ENCODE measurements at regions not wholly inside any gene's neighbourhood (a gene's known extent, or its start where the extent isn't known, plus 50 kb on each side); places are given as distances from the start of the nearest gene placed in this dataset.
A peak's percentile ranks its signal among the peaks of the same experiment; 100 is the strongest.

DNA sequence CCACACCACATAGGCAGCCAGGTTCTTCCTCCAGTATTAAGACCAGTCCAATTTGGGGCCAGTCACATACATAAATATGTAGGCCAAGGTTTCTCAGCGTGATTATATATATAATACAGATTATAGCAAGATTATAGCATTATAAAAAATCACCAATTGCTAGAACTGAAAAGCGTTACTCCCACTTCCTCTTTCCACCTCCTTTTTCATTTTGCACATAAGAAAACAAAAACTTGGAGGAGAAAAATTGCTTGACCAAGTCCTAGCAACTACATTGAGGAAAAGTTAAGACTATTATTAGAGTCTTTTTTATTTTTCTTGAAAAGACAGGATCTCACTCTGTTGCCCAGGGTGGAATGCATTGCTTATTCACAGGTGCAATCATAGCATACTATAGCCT is 262.7 kb upstream of the KCNN2 start:
- intact Hi-C loops (cut with DNase I), result no loop called here
- TF ChIP-seq, protein P1, sequence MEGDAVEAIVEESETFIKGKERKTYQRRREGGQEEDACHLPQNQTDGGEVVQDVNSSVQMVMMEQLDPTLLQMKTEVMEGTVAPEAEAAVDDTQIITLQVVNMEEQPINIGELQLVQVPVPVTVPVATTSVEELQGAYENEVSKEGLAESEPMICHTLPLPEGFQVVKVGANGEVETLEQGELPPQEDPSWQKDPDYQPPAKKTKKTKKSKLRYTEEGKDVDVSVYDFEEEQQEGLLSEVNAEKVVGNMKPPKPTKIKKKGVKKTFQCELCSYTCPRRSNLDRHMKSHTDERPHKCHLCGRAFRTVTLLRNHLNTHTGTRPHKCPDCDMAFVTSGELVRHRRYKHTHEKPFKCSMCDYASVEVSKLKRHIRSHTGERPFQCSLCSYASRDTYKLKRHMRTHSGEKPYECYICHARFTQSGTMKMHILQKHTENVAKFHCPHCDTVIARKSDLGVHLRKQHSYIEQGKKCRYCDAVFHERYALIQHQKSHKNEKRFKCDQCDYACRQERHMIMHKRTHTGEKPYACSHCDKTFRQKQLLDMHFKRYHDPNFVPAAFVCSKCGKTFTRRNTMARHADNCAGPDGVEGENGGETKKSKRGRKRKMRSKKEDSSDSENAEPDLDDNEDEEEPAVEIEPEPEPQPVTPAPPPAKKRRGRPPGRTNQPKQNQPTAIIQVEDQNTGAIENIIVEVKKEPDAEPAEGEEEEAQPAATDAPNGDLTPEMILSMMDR (IDR thresholded peaks at IDR 0.05), result no peak
- WGBS, 2 donors, result 63 to 70% methylated on average over 2 of the region's 2 CpGs
- no peaks in the 10 kb centered on the region for H3K9me3 ChIP-seq
- ATAC-seq, result no peak
- H3K27ac ChIP-seq, result no peak overlapping the region
- no peak for DNase-seq
- H3K4me1 ChIP-seq, result no peaks in the 10 kb centered on the region
- no peaks in the 10 kb centered on the region for H3K36me3 ChIP-seq
- FAIRE-seq, result no peak
- no peak overlapping the region for H3K4me3 ChIP-seq
- no peaks in the 10 kb centered on the region for H3K27me3 ChIP-seq

DNA sequence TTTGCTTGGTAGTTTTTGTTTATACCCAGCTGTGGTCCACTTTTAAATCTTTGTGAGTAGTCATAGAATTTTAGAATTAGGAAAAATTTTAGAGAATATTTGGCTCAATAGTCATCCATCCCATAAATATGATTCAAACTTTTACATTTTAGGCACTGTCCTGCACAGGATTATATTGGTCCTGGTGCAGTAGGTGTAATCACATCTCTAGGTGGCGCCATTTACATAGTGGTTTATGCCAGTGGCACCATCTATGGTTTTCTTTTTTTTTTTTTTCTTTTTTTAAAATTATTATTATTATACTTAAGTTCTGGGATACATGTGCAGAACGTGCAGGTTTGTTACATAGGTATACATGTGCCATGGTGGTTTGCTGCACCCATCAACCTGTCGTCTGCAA is 260.7 kb upstream of the KCNN2 start:
- Histone ChIP-seq H3K27ac (no peak overlapping the region), H3K4me1 (no peaks in the 10 kb centered on the region), H3K4me3 (no peak overlapping the region), H3K9me3 (no peaks in the 10 kb centered on the region), H3K36me3 (no peaks in the 10 kb centered on the region), H3K27me3 (no peaks in the 10 kb centered on the region)
- ATAC-seq, result peak in 3 of 4 donors; percentile 84 to 91 (median 86)
- intact Hi-C loops (cut with DNase I), result no loop called here
- FAIRE-seq, result peak; percentile 32
- 34 to 46% methylated on average over 3 of the region's 3 CpGs for WGBS, 2 donors
- peak in 3 of 6 donors; percentile 29 to 46 (median 46) for DNase-seq
- TF ChIP-seq, protein P1 (IDR thresholded peaks at IDR 0.05), result peak in 3 of 4 donors; percentile 29 to 48 (median 43)

DNA sequence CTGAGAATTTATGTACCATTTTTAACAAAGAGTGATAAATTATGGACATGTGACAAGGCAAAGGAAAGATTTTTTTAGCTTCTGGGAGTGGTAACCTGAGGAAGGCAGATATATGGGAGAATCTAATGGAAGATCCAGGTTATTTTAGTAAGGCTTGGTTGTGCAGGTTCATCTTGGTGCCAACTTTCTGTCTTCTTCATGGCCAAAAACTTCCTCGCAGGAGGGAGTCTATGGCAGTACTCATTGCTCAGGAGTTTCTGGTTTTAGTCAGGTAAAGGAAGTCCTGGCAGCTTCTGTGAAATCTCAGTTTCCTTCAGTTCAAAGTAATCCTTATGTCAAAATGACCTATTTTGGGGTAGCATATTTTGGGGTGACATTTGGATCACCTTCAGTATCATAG is 248.3 kb upstream of the KCNN2 start:
- DNase-seq, result no peak
- H3K36me3 ChIP-seq, result no peaks in the 10 kb centered on the region
- H3K9me3 ChIP-seq, result no peaks in the 10 kb centered on the region
- no peaks in the 10 kb centered on the region for H3K27me3 ChIP-seq
- no peak for FAIRE-seq
- H3K4me3 ChIP-seq, result no peak overlapping the region
- no peak overlapping the region for H3K27ac ChIP-seq
- WGBS, 2 donors, result 36 to 49% methylated on average over 1 of the region's 1 CpG
- no peak for ATAC-seq
- no peaks in the 10 kb centered on the region for H3K4me1 ChIP-seq
- intact Hi-C loops (cut with DNase I), result no loop called here
- TF ChIP-seq, protein P1 (IDR thresholded peaks at IDR 0.05), result no peak

DNA sequence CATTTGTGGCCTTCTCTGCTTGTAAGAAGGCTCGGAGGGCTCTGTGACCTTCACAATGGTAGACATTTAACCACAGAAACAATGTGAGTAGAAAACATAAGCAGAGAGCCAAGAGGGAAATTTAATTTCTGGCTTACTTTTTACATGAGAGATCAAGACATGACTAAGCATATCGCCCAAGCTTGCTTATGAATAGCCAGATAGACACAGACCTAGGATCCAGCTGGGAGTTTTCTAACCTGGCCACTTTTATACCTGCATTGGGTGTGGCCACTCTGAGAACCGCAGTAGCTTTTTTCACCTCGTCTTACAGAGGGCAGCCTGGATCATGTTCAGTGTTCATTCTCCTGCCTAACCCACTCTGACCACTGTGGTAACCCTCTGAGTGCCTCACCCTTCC is 244.9 kb upstream of the KCNN2 start:
- WGBS, 2 donors, result 59 to 63% methylated on average over 4 of the region's 4 CpGs
- no peaks in the 10 kb centered on the region for H3K4me1 ChIP-seq
- TF ChIP-seq, protein P1 (IDR thresholded peaks at IDR 0.05), result no peak
- no peak for FAIRE-seq
- DNase-seq, result no peak
- no peaks in the 10 kb centered on the region for H3K36me3 ChIP-seq
- ATAC-seq, result peak in 3 of 4 donors; percentile 51 to 81 (median 71)
- H3K4me3 ChIP-seq, result no peak overlapping the region
- H3K27me3 ChIP-seq, result no peaks in the 10 kb centered on the region
- no peak overlapping the region for H3K27ac ChIP-seq
- intact Hi-C loops (cut with DNase I), result no loop called here
- no peaks in the 10 kb centered on the region for H3K9me3 ChIP-seq

DNA sequence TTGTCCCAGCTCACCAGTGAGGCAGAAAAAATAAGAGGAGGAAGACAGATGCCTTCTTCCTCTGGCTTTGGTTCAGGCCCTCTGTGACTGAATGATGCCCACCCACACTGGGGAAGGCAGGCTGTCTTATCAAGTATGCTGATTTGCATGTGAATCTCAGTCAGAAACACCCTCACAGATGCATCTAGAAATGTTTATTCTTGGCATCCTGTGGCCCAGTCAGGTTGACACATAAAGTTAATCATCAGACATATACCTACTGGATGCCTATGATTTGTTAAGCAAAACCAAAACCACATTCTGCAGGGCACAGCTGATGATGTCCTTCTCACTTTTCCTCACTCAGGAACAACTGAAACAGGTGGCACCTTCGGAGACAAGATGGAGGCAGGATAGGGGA is 243.4 kb upstream of the KCNN2 start:
- FAIRE-seq, result no peak
- no peak overlapping the region for H3K27ac ChIP-seq
- TF ChIP-seq, protein P1 (IDR thresholded peaks at IDR 0.05), result no peak

More for the DNA sequence above, 243.4 kb upstream of the KCNN2 start:
- H3K9me3 ChIP-seq, result no peaks in the 10 kb centered on the region
- DNase-seq, result no peak
- no peaks in the 10 kb centered on the region for H3K27me3 ChIP-seq
- no peaks in the 10 kb centered on the region for H3K4me1 ChIP-seq
- no peak for ATAC-seq
- intact Hi-C loops (cut with DNase I), result no loop called here
- H3K4me3 ChIP-seq, result no peak overlapping the region
- WGBS, 2 donors, result 83 to 95% methylated on average over 1 of the region's 1 CpG
- no peaks in the 10 kb centered on the region for H3K36me3 ChIP-seq
